Neural cell (in vitro differentiated cells): ENCODE measurements at regions not wholly inside any gene's neighbourhood (a gene's known extent, or its start where the extent isn't known, plus 50 kb on each side); places are given as distances from the start of the nearest gene placed in this dataset.

Experiments used
- H2AFZ ChIP-seq: fragments of 200-600, 300-800 bp; sonication (generic), shearing (Covaris generic); 2 replicates; pipeline ENCODE4 v1.6.0; 2014; ENCODE audit warnings: low read depth, mild to moderate bottlenecking, antibody characterized with exemption, low read length, moderate library complexity
- H3F3A ChIP-seq: fragments of 200-600 bp; shearing (Covaris generic); 2 replicates; pipeline ENCODE4 v1.6.1; 2016; ENCODE audit warnings: mild to moderate bottlenecking, moderate library complexity, mixed read lengths, antibody characterized with exemption, low read length; ENCODE audit not compliant: insufficient read depth, poor library complexity, severe bottlenecking
- H3K27ac ChIP-seq: fragments of 200-600, 300-800 bp; sonication (generic), shearing (Covaris generic); 2 replicates; pipeline ENCODE4 v1.5.1; 2014; ENCODE audit warnings: mild to moderate bottlenecking, low read length, moderate library complexity
- H3K27me3 ChIP-seq: fragments of 300-800, 200-600 bp; sonication (generic), shearing (Covaris generic); 2 replicates; pipeline ENCODE4 v1.6.0; 2014; ENCODE audit warnings: mild to moderate bottlenecking, low read depth, low read length, moderate library complexity; ENCODE audit not compliant: insufficient read depth
- H3K36me3 ChIP-seq: fragments of 300-800, 200-600 bp; sonication (generic), shearing (Covaris generic); 2 replicates; pipeline ENCODE4 v1.5.1; 2014; ENCODE audit warnings: mild to moderate bottlenecking, antibody characterized with exemption, low read length, moderate library complexity; ENCODE audit not compliant: insufficient read depth
- H3K4me2 ChIP-seq: fragments of 300-800, 200-600 bp; sonication (generic), shearing (Covaris generic); 2 replicates; pipeline ENCODE4 v1.6.0; 2014; ENCODE audit warnings: mild to moderate bottlenecking, low read length
- H3K4me3 ChIP-seq: fragments of 300-800, 200-600 bp; sonication (generic), shearing (Covaris generic); 2 replicates; pipeline ENCODE4 v1.5.1; 2014; ENCODE audit warnings: mild to moderate bottlenecking, low read length, moderate library complexity
- H3K79me2 ChIP-seq: fragments of 200-600 bp; shearing (Covaris generic); replicated peaks from 2 replicates; pipeline ENCODE4 v1.6.0; 2014; ENCODE audit warnings: mild to moderate bottlenecking, low read length, moderate library complexity; ENCODE audit not compliant: insufficient read depth
- H3K9ac ChIP-seq: fragments of 300-800, 200-600 bp; sonication (generic), shearing (Covaris generic); 2 replicates; pipeline ENCODE4 v1.6.1; 2016; ENCODE audit warnings: mild to moderate bottlenecking, low read length, mixed read lengths
- H3K9me2 ChIP-seq: fragments of 200-600 bp; shearing (Covaris generic); 2 replicates; pipeline ENCODE4 v1.6.1; 2016; ENCODE audit warnings: mild to moderate bottlenecking, low read length, mixed read lengths; ENCODE audit not compliant: insufficient read depth
- H3K9me3 ChIP-seq: fragments of 200-600, 300-800 bp; sonication (generic), shearing (Covaris generic); 2 replicates; pipeline ENCODE4 v1.6.1; 2016; ENCODE audit warnings: mild to moderate bottlenecking, mixed run types, low read length, moderate library complexity, mixed read lengths
- H4K20me1 ChIP-seq: fragments of 200-600 bp; shearing (Covaris generic); 2 replicates; pipeline ENCODE4 v1.6.1; 2016; ENCODE audit warnings: mild to moderate bottlenecking, mixed run types; ENCODE audit not compliant: insufficient read depth
- CTCF ChIP-seq: fragments of 450-650 bp; IDR thresholded peaks from 2 replicates; pipeline ENCODE4 v1.5.1; 2014; ENCODE audit warnings: antibody characterized with exemption, mild to moderate bottlenecking, moderate library complexity; ENCODE audit not compliant: poor library complexity, severe bottlenecking
- EP300 ChIP-seq: fragments of 450-650 bp; conservative IDR thresholded peaks from 2 replicates; pipeline ENCODE4 v1.6.1; 2014; ENCODE audit warnings: antibody characterized with exemption, mild to moderate bottlenecking, moderate library complexity; ENCODE audit not compliant: poor library complexity, severe bottlenecking
- EZH2 ChIP-seq: fragments of 200-600, 300-800 bp; shearing (Covaris generic), sonication (generic); IDR thresholded peaks from 2 replicates; pipeline ENCODE4 v1.6.1; 2014; ENCODE audit warnings: antibody characterized with exemption, low read length, borderline replicate concordance, mild to moderate bottlenecking; ENCODE audit not compliant: insufficient read depth, poor library complexity, severe bottlenecking
- MXI1 ChIP-seq: fragments of 450-650 bp; conservative IDR thresholded peaks from 2 replicates; pipeline ENCODE4 v1.6.1; 2014; ENCODE audit warnings: antibody characterized with exemption, mild to moderate bottlenecking; ENCODE audit not compliant: poor library complexity, severe bottlenecking
- POLR2AphosphoS5 ChIP-seq: IDR thresholded peaks from 2 replicates; pipeline ENCODE4 v1.6.1; 2012
- RAD21 ChIP-seq: fragments of 450-650 bp; conservative IDR thresholded peaks from 2 replicates; pipeline ENCODE4 v1.6.1; 2014; ENCODE audit warnings: antibody characterized with exemption, mild to moderate bottlenecking, moderate library complexity
- SMC3 ChIP-seq: fragments of 450-650 bp; conservative IDR thresholded peaks from 2 replicates; pipeline ENCODE4 v1.6.1; 2014; ENCODE audit warnings: antibody characterized with exemption, mild to moderate bottlenecking, moderate library complexity; ENCODE audit not compliant: poor library complexity
- TAF1 ChIP-seq: IDR thresholded peaks from 2 replicates; pipeline ENCODE4 v1.6.1; 2012; ENCODE audit warnings: low read depth
- TF ChIP-seq, protein P1 (sequence below): IDR thresholded peaks from 2 replicates; pipeline ENCODE4 v1.6.1; 2012; ENCODE audit warnings: borderline replicate concordance

GRCh38 chr5:67509402-67510186 is 313.0 kb upstream of the CD180 start:
- Histone ChIP-seq H3K79me2 (no peaks in the 10 kb centered on the region), H2AFZ (no peak overlapping the region), H3K27ac (no peak overlapping the region), H3F3A (no peaks in the 10 kb centered on the region), H3K4me3 (no peak overlapping the region), H3K9me3 (no peaks in the 10 kb centered on the region), H3K27me3 (no peaks in the 10 kb centered on the region), H3K36me3 (no peaks in the 10 kb centered on the region), H3K4me2 (no peak overlapping the region), H3K9ac (no peak overlapping the region), H3K9me2 (no peaks in the 10 kb centered on the region), H4K20me1 (no peaks in the 10 kb centered on the region)
- TF ChIP-seq EP300: no peak
- TF ChIP-seq, protein P1, sequence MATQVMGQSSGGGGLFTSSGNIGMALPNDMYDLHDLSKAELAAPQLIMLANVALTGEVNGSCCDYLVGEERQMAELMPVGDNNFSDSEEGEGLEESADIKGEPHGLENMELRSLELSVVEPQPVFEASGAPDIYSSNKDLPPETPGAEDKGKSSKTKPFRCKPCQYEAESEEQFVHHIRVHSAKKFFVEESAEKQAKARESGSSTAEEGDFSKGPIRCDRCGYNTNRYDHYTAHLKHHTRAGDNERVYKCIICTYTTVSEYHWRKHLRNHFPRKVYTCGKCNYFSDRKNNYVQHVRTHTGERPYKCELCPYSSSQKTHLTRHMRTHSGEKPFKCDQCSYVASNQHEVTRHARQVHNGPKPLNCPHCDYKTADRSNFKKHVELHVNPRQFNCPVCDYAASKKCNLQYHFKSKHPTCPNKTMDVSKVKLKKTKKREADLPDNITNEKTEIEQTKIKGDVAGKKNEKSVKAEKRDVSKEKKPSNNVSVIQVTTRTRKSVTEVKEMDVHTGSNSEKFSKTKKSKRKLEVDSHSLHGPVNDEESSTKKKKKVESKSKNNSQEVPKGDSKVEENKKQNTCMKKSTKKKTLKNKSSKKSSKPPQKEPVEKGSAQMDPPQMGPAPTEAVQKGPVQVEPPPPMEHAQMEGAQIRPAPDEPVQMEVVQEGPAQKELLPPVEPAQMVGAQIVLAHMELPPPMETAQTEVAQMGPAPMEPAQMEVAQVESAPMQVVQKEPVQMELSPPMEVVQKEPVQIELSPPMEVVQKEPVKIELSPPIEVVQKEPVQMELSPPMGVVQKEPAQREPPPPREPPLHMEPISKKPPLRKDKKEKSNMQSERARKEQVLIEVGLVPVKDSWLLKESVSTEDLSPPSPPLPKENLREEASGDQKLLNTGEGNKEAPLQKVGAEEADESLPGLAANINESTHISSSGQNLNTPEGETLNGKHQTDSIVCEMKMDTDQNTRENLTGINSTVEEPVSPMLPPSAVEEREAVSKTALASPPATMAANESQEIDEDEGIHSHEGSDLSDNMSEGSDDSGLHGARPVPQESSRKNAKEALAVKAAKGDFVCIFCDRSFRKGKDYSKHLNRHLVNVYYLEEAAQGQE: no peak
- no peak for TF ChIP-seq POLR2AphosphoS5
- no peak for TF ChIP-seq MXI1
- TF ChIP-seq EZH2: no peak

GRCh38 chr5:67506241-67506640 is 309.6 kb upstream of the CD180 start:
- H3K27me3 ChIP-seq: no peaks in the 10 kb centered on the region
- H3K79me2 ChIP-seq: no peaks in the 10 kb centered on the region
- no peaks in the 10 kb centered on the region for H3K36me3 ChIP-seq
- no peaks in the 10 kb centered on the region for H4K20me1 ChIP-seq
- no peaks in the 10 kb centered on the region for H3F3A ChIP-seq
- no peak overlapping the region for H3K27ac ChIP-seq
- TF ChIP-seq SMC3 (no peak), CTCF (no peak), EP300 (no peak), RAD21 (no peak), EZH2 (no peak), POLR2AphosphoS5 (no peak), TAF1 (no peak), MXI1 (no peak)
- TF ChIP-seq, protein P1: no peak
- no peaks in the 10 kb centered on the region for H3K9me2 ChIP-seq
- no peak overlapping the region for H3K9ac ChIP-seq
- no peaks in the 10 kb centered on the region for H3K9me3 ChIP-seq
- H3K4me2 ChIP-seq: no peak overlapping the region
- H3K4me3 ChIP-seq: no peak overlapping the region
- H2AFZ ChIP-seq: no peak overlapping the region
